ENCODE measurements at regions not wholly inside any gene's neighbourhood (a gene's known extent, or its start where the extent isn't known, plus 50 kb on each side); places are given as distances from the start of the nearest gene placed in this dataset.

GRCh38 chr10:25877296-25877695 is 56.7 kb upstream of the MYO3A start:
- TF ChIP-seq ZC3H10 (CRISPR knock-in tag; IDR thresholded peaks at IDR 0.05), result no peak
- TF ChIP-seq, protein P1, sequence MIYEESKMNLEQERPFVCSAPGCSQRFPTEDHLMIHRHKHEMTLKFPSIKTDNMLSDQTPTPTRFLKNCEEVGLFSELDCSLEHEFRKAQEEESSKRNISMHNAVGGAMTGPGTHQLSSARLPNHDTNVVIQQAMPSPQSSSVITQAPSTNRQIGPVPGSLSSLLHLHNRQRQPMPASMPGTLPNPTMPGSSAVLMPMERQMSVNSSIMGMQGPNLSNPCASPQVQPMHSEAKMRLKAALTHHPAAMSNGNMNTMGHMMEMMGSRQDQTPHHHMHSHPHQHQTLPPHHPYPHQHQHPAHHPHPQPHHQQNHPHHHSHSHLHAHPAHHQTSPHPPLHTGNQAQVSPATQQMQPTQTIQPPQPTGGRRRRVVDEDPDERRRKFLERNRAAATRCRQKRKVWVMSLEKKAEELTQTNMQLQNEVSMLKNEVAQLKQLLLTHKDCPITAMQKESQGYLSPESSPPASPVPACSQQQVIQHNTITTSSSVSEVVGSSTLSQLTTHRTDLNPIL (CRISPR knock-in tag; IDR thresholded peaks at IDR 0.05; ENCODE audit: low read depth), result no peak
- TF ChIP-seq ZNF565 (CRISPR knock-in tag; conservative IDR thresholded peaks at IDR 0.05; ENCODE audit: low read depth), result no peak
- TF ChIP-seq RARB (CRISPR knock-in tag; IDR thresholded peaks at IDR 0.05), result no peak

Data from SK-N-SH treated with all-trans-retinoic acid at 6 μM for 48 hours (cell line).